ENCODE measurements at regions not wholly inside any gene's neighbourhood (a gene's known extent, or its start where the extent isn't known, plus 50 kb on each side); places are given as distances from the start of the nearest gene placed in this dataset.
"Not testable (repeated sequence)": the region's sequence is repeated elsewhere in the genome, so short reads cannot be mapped to it uniquely, and the experiment has no call there.

- DNase-seq (ENCODE audit: low spot score): no peak
These were observed 852.1 kb upstream of the LRRC4C start for GRCh38 chr11:42311514-42311913.

- DNase-seq (ENCODE audit: low spot score): no peak
These were observed 852.5 kb upstream of the LRRC4C start for GRCh38 chr11:42311944-42312343.

DNA sequence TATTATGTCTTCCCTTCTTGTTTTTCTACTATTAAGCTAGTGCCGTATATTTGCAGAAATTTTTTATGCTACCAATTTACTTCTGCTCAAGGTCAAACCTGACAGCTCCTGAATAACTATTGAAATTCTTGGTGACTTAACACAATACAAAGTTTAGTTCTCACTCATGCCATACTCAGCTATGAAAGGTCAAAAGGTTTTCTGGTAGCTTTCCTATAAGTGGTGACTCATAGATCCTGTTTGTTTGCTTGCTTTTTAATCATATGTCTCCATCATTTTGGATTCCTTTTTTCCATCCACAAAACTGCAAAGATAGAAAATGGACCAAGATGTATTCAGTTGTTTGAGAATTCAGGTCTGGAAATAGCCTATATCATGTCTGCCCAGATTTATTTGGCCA lies 855.8 kb upstream of the LRRC4C start:
- no peak for DNase-seq (ENCODE audit: low spot score)

DNA sequence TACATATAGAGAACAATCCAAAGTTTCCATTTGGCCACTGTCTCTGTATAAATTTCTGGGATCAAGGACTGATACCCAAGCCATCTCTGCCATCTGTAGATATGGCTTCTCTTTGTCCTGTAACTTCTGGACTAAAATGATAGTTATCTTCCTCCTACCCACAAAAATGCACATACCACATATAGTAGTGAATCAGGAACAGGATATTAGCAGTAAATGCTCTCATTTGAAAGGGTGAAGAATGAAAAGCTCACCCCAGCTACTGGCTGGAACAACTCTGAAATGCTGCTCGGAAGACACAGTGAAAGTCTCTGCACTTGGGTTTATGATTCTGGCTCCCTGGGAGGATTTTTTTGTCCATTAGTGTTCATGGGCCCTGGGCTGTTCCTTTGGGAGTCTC lies 856.4 kb upstream of the LRRC4C start:
- DNase-seq (ENCODE audit: low spot score): no peak

GRCh38 chr11:42319921-42320320 lies 860.5 kb upstream of the LRRC4C start:
- DNase-seq (ENCODE audit: low spot score): no peak

DNA sequence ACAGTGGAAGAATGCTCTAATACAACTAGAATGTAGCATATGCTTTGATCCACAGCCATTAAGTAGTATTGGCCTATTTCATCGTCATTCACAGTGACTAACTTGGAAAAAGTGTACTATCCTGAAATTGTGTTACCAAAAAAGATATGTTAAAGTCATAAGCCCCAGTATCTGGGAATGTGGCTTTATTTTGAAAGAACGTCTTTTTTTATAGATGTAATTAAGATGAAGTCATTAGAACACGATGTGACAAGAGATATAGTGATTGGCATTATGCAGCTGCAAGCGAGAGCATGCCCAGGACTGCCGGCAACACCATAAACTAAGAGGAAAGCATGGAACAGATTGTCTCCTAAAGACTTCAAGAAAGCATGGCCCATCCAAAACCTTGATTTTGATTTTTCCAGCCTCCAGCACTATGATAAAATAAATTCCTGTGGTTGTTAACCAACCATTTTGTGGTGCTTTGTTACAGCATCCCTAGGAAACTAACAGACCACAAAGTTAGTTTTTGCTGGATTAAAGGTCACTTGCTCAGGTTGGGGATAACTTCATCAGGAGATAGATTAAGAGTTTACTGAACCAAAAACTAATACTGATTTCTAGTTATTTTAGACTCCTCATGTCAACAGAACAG lies 870.6 kb upstream of the LRRC4C start:
- DNase-seq (ENCODE audit: low spot score): peak; percentile 24

DNA sequence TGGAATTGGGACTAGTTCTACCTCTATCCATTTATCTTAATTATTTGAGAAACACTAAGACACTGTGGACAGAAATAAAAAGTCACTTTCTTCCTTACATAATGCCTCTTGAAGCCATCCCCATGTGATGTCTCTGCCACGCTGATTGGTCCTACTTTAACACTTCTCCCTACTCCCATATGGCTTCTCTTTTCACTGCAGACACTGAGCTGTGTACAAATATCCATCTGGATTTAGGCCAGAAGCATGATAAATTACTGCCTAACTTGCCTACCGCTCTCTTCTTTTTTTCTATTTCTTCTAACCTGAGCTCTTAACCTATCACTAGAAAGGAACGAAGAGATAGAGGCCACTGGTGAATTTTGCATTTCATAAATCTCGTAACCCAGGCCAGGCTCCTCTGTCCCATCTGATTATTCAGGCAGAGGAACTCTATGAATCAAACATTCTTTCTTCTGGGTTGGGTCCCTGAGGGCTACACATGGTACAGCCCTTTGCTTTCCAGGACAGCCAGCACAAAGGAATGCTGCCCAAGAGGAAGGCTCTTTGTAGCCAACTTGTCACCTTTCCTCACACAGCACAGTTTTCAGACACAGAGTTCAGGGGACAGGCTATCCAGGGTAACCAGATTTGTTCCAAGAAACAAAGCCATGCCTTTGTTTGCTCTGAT lies 878.5 kb upstream of the LRRC4C start:
- DNase-seq (ENCODE audit: low spot score): peak; percentile 29

DNA sequence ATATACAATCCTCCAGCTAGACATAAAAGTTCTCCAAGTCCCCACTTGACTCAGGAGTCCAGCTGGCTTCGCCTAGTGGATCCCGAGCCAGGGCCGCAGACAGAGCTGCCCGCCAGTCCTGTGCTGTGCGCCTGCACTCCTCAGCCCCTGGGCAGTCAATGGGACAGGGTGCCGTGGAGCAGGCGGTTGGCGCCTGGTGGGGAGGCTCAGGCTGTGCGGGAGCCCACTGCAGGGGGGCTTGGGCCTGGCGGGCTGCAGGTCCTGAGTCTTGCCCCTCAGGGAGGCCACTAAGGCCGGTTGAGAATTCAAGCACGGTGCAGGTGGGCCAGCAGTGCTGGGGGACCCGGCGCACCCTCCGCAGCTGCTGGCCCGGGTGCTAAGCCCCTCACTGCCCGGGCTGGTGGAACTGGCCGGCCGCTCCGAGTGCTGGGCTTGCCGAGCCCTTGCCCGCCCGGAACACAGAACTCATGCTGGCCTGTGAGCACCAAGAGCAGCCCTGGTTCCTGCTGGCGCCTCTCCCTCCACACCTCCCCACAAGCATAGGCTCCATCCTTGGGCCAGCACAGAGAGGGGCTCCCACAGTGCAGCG lies 884.8 kb upstream of the LRRC4C start:
- no peak for DNase-seq (ENCODE audit: low spot score)

GRCh38 chr11:42345933-42346332 lies 886.5 kb upstream of the LRRC4C start:
- DNase-seq (ENCODE audit: low spot score): no peak

- no peak for DNase-seq (ENCODE audit: low spot score)
These were observed 904.2 kb upstream of the LRRC4C start for GRCh38 chr11:42363701-42364100.

DNA sequence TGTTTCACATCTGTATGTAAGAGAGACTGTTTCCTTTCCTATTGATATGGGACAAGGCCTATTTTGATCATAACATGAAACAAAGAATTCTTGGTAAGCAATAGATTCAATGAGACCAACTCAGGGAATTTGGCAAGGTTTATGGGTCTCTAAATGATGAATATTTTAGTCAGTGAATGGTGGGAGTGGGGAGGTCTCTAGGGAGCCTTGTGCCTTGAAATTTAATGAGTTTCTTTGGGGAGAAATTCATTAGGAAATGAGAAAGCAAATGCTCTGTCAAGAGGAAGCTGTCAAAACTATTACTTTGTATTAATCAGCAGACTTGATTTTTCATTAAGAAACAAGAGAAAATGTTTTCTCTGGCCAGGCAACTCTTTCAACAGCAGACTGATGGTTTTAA lies 921.7 kb upstream of the API5 start:
- no peak for DNase-seq (ENCODE audit: low spot score)

GRCh38 chr11:42397483-42397882 lies 914.3 kb upstream of the API5 start:
- DNase-seq (ENCODE audit: low spot score): no peak

GRCh38 chr11:42407341-42407740 lies 904.5 kb upstream of the API5 start:
- DNase-seq (ENCODE audit: low spot score): peak; percentile 17

DNA sequence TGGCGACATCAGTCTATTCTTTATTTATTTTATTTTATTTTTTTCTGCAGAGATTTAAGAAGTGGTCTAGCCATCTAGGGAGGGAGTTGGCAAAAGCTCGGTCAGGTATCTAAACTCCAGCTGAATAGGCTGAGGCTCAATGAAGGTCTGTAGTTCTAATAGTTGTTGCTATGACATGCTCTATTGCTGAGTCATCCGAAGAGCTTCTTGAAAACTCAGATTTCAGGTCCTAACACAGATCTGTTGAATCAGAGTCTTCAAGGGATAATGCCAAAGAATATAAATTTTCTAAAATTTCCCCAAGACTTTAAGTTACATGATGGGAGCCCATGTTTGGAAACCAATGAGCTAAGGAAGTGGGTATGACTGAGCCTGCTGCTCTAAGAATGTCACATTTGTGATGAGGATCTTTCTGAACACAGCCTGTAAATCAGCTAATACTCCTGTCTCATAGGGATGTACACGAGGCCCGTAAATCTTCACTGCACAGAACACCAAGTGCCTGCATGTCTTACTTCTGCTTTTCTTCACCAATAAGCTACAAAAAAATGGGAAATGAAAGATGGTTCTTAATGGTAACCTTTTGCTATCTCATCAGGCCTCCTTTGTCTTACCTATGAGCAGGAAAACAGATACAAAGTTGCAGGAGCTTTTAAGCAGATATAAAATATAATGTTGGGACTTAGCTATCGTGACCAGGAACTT lies 901.4 kb upstream of the API5 start:
- DNase-seq (ENCODE audit: low spot score): peak; percentile 31

DNA sequence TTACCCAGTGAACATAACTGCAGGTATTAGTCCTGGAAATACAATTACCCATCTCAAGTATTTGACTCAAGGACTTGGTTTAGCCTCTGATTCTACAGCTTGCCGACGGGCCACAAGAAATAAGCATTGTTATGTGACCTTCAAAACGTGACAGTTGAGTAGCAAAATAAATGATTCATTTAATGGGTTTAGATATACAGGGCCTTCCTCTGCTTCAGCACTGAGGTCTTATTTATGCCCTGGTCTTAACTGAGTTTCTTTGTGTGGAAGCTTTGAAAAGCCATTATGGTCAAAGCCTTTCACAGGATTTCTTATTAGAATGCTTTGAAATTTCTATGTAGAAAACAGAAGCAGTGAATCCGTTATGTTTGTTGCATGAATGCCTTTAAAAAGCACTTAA lies 899.2 kb upstream of the API5 start:
- DNase-seq (ENCODE audit: low spot score): no peak

- DNase-seq (ENCODE audit: low spot score): no peak
These were observed 894.1 kb upstream of the API5 start for GRCh38 chr11:42417691-42418090.

DNA sequence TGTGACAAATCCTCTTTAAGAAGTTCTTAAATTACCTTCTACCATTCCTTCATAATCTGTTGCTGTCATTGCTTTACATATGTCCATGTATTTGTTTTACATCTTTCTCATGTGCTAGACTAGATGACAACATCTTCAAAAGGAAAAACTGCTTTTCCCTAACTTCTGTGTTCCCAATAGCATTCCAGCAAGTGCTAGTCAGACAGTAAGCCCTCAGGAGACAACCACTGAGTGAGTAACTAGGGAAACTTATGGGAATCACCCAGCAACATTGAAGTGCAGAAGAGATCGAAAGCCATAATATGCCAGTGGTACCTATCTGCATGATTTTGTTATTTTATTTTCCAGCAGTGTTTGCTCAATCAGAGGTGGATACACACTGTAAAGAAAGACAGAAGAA lies 889.7 kb upstream of the API5 start:
- peak; percentile 40 for DNase-seq (ENCODE audit: low spot score)

- DNase-seq (ENCODE audit: low spot score): not testable (repeated sequence)
These were observed 876.9 kb upstream of the API5 start for GRCh38 chr11:42434911-42435310.

DNA sequence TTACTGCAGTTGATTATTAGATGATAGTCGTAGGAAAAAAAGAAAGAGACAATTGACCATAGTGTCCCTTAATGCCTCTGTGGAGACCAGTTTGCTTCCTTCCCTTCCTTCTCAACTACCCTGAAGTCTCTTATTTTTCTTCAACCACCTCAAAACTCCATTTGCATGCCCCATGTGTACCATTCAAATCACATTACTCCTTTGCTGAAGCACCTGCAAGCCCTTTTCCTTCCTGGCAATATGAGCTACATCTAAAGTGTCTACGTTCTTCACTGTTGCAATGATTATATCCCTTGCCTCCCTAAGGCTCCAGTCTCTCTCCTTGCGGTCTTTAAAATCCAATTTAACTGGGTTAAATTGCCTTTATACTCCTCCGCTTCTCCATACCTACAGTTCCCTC lies 867.4 kb upstream of the API5 start:
- DNase-seq (ENCODE audit: low spot score): no peak

GRCh38 chr11:42462558-42463310 lies 849.1 kb upstream of the API5 start:
- peak; percentile 58 for DNase-seq (ENCODE audit: low spot score)

GRCh38 chr11:42465623-42466022 lies 846.2 kb upstream of the API5 start:
- DNase-seq (ENCODE audit: low spot score): no peak

- DNase-seq (ENCODE audit: low spot score): no peak
These were observed 838.7 kb upstream of the API5 start for GRCh38 chr11:42473106-42473505.
